Germinal center (tissue), 1 donor: ENCODE measurements at regions not wholly inside any gene's neighbourhood (a gene's known extent, or its start where the extent isn't known, plus 50 kb on each side); places are given as distances from the start of the nearest gene placed in this dataset.
"Not testable (repeated sequence)": the region's sequence is repeated elsewhere in the genome, so short reads cannot be mapped to it uniquely, and the experiment has no call there.

Experiments used
- DNase-seq: peaks from one replicate; pipeline ENCODE4 v3.0.0; 2012; ENCODE audit warnings: mixed read lengths, low spot score

GRCh38 chr7:34392972-34393371 is 265.0 kb upstream of the NPSR1 start:
- no peak for DNase-seq

GRCh38 chr7:34396437-34397064 is 261.5 kb upstream of the NPSR1 start:
- no peak for DNase-seq

DNA sequence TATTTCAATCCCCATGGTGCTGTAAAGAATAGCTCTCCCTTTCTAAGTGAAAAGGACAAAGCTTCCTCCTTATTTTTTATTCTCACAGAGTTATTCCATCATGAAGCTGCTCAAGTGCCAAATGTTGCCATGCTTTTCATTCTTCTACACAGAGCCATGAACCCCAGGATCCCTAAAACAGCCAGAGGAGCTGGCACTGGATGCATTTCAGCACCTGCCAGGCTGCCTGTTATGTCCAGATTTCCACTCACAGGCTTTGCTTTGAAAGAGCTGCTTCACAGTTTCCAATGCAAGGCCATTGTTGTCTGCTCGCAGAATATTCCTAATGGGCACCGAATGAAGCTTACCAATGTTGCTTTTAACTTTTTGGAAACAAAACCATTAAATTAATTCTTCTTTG is 256.2 kb upstream of the NPSR1 start:
- DNase-seq = no peak

DNA sequence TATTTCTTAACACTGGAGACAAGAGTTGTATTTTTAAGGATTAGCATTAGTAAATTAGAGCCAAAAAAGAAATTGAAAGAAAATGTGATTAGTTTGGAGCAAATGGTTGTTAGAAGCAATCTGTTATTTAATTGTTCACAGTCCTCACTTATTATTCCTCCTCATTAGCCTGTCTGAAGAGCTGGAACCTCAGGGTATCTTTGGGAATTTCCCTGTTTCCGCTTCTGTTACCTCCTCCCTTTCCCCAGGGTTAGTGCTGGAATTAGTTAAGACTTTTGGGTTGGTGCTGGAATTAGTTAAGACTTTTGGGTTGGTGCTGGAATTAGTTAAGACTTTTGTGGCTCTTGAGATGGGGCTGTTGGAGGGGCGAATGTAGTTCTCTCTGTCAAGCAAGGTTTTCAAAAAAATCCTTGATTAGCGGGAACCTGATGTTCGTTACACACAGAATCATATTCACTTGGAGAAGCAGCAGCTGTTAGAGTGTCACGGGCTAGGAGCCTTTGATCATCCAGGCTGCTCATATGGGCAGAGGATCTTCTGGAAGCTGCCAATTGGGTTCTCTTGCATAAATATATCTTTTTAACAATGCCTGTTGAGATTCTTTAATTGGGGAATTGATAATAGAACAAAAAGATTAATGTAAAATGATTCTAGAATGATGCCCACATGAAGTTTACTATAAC is 251.0 kb upstream of the NPSR1 start:
- DNase-seq = no peak

DNA sequence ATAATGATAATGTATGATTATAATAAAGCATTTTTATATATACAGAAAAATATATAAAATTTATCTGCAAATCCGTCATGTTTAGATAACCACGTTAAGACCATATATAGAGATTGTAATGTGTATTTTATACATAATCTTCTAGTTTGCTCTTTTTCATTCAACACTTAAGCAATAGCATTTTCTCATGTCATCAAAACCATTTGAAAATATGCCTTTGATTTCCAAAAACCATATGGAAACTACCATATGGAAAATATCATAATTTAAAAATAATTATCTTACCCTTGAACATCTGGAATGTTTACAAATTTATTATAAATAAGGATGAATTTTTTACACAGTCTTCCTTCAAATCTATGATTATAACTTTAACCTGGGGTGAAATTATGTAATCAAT is 250.4 kb upstream of the NPSR1 start:
- no peak for DNase-seq

GRCh38 chr7:34417781-34418180 is 240.2 kb upstream of the NPSR1 start:
- DNase-seq = no peak

DNA sequence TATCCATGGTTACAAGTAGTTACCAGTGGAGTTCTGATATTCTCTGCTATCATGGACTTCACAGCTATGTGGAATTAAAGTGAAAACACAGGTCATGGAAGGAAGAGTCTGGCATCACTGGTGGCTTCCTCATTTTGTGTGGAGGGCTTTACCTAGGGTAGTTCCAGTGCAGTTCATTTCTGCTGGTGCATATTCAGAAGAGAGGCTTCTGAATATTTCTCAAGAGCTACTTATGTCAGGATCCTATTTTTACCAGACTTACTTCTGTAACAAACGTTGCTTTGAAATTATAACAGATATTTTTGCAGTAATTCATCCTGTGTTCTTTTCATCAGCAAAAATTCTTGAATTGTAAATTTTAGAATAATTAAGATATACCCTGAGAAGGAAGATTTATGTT is 236.5 kb upstream of the NPSR1 start:
- DNase-seq = no peak

GRCh38 chr7:34425194-34425593 is 232.8 kb upstream of the NPSR1 start:
- no peak for DNase-seq

- DNase-seq = no peak
Observed at GRCh38 chr7:34425631-34426384, 232.2 kb upstream of the NPSR1 start.

DNA sequence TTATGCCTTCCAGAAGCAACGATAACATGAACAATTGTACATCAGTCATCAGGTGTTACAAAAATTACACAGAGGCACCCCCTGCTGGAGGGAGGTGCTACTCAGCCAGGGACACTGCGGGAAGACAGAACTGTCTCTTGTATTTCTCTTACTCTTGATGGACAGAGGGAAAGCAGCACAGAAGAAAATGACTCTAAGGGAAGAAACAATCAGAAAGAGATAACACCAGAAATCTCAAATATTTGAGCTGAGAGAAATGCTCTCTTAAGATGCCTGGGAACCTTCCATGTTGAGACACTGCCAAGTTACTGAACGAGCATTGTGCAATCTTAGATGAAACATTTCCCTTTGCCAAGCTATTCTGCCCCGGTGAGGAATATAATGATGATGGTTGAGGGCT is 227.6 kb upstream of the NPSR1 start:
- DNase-seq = no peak

- no peak for DNase-seq
Observed at GRCh38 chr7:34438436-34438835, 219.6 kb upstream of the NPSR1 start.

- DNase-seq = no peak
Observed at GRCh38 chr7:34445653-34446052, 212.4 kb upstream of the NPSR1 start.

DNA sequence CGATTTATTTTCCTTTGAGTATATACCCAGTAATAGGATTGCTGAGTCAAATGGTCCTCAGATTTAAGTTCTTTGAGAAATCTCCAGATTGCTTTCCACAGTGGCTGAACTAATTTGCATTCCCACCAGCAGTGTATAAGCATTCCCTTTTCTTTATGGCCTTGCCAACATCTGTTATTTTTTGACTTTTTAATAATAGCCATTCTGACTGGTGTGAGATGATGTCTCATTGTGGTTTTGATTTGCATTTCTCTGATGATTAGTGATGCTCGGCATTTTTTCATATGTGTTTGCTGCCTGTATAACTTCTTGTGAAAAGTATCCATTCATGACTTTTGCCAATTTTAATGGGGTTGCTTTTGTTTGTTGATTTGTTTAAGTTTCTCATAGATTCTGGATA is 209.5 kb upstream of the NPSR1 start:
- not testable (repeated sequence) for DNase-seq

GRCh38 chr7:34449765-34450164 is 208.3 kb upstream of the NPSR1 start:
- DNase-seq = no peak

DNA sequence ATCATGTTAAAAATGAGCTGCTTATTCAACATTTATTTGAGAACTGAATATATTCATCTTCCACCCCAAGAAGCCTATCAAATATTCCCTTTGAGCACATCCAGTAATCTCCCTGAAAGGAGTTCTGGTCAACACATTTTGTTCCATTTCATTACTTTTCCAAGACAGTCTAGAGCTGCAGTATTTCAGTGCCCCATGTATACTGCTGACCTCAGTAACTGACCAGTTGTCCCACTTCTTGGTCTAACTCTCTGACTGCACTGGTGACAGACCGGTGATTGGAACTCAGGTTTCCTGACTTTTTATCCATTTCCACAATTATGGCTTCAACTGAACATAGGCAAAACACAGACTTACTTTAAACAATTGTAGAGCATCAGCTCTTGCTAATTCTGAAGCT is 206.8 kb upstream of the NPSR1 start:
- DNase-seq = no peak

DNA sequence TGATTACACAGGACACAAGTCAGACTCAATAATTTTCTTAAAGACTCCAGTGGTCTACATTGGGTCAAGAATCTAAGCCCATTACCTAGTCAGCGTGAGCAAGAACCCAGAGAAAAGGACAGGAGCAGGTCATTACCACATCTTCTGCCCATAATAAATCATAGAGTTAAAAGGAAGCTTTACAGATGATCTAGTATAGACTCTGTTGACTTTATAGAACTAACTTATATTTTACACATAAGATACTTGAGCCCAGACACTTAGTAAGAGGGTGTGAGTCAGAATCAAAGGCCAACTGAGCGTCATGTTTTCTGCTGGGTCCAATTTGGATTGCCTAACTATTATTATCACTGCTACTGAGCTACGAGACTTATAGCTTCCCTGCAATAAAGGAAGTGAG is 206.1 kb upstream of the NPSR1 start:
- no peak for DNase-seq

DNA sequence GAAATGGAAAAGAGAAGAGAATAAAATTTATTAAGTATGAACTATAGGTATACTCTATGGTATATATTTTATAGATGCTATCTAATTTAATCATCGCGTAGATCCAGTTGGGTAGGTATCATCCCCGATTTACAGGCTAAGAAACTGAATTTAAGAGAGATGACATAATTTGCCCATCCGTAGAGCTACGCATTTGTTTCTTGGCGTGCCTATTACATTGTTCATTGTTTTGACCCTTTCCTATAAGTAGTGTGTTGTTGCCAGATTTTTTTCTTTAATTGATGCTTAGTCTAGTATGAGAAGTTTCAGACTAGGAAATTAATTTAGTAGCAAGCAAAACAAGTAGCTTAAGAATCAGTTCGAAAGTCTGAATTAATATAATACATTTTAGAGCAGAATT is 205.7 kb upstream of the NPSR1 start:
- no peak for DNase-seq

- no peak for DNase-seq
Observed at GRCh38 chr7:34453150-34453549, 204.9 kb upstream of the NPSR1 start.

DNA sequence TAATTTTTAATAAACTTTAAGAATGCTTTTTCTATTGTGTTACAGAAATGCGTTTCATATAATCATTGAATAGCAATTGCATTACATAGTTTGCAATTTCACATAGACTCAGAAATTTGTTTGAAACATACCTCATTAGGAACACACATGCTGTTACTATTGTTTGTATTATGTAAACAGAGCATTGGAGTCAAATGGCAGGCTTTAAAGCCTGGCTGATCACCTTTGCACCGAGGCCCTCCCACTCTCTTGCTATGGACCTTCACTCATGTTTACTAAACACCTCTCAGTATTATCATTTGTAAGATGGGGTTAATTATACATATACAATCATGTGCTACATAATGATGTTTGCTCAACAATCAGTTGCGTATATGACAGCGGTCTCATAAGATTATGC is 203.6 kb upstream of the NPSR1 start:
- no peak for DNase-seq

DNA sequence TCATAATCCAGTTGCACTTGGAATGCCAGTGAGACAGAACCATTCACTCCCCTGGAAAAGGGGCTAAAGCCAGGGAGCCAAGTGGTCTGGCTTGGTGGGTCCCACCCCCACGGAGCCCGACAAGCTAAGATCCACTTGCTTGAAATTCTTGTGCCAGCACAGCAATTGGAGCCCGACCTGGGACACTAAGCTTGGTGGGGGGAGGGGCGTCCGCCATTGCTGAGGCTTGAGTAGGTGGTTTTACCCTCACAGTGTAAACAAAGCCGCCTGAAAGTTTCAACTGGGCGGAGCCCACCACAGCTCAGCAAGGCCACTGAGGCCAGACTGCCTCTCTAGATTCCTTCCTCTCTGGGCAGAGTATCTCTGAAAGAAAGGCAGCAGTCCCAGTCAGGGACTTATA is 200.7 kb upstream of the NPSR1 start:
- no peak for DNase-seq

- DNase-seq = no peak
Observed at GRCh38 chr7:34463830-34464229, 194.2 kb upstream of the NPSR1 start.

- DNase-seq = no peak
Observed at GRCh38 chr7:34471844-34472243, 186.2 kb upstream of the NPSR1 start.

DNA sequence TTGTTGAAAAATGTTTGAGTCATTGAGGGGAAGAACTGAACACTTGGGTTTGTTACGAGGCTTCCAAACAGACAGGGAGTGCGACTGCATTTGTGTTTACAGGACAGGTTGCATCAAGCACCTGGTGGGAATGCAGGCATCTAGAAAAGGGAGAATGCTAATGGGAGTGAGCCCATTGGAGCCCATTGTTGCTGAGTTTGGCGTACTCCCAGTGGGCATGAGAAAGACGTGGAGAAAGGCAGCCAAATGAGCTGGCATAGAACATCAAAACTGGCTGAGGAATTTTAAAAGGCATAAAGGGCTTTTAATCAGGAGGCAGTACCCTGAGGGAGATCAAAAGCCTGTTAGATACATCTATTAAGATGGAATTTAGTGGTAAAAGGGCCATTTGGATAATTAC is 171.6 kb upstream of the NPSR1 start:
- DNase-seq = no peak
